Body of pancreas (tissue), 4 donors: ENCODE measurements at regions not wholly inside any gene's neighbourhood (a gene's known extent, or its start where the extent isn't known, plus 50 kb on each side); places are given as distances from the start of the nearest gene placed in this dataset.

ENCODE experiments used
- ATAC-seq: fragments of 150-250 bp; one replicate; pipeline ENCODE4 v1.9.1; 2016
- DNase-seq, 4 donors: peaks; one replicate each; pipeline ENCODE4 v3.0.0-alpha.2; 2019
- H3K27ac ChIP-seq, 4 donors: fragments of 200-600 bp; sonication (generic); 1 replicate in 3 of 4; 2 replicates in 1 of 4; pipeline versions ENCODE4 v1.5.1 to v1.6.1; 2016 to 2019; ENCODE audit warnings: mild to moderate bottlenecking in 1 of 4, mixed read lengths in 1 of 4, moderate library complexity in 1 of 4
- H3K27me3 ChIP-seq, 2 donors: fragments of 200-600 bp; sonication (generic); one replicate each; pipeline ENCODE4 v1.6.0; 2016; ENCODE audit warnings: mild to moderate bottlenecking in 1 of 2
- H3K36me3 ChIP-seq, 2 donors: fragments of 200-600 bp; sonication (generic); replicated peaks in 1 of 2; 2 replicates each; pipeline ENCODE4 v1.5.1; 2016; ENCODE audit warnings: low read depth in 2 of 2; ENCODE audit not compliant: insufficient read depth in 1 of 2
- H3K4me1 ChIP-seq: fragments of 200-600 bp; sonication (generic); one replicate; pipeline ENCODE4 v1.6.0; 2016
- H3K4me3 ChIP-seq, 2 donors: fragments of 200-600 bp; sonication (generic); 1 replicate in 1 of 2; 2 replicates in 1 of 2; pipeline ENCODE4 v1.5.1; 2016 to 2019
- H3K9me3 ChIP-seq, 3 donors: fragments of 200-600 bp; sonication (generic); 1 replicate in 2 of 3; 2 replicates in 1 of 3; pipeline ENCODE4 v1.5.1; 2016
- POLR2A ChIP-seq, 3 donors: fragments of 450-650 bp; IDR thresholded peaks; one replicate each; pipeline ENCODE4 v1.6.1; 2016; ENCODE audit warnings: antibody characterized with exemption in 3 of 3, mild to moderate bottlenecking in 2 of 3
- WGBS, 2 donors: methylation state at CpG; one replicate each; pipeline ENCODE4 v1.1.5; 2017; 5-methylcytosine and 5-hydroxymethylcytosine counted together
- intact Hi-C: fragments of 100-400 bp; cut with DNase I; formaldehyde crosslinking; loops from one replicate; pipeline ENCODE4 v1.15.1; 2023
- TF ChIP-seq, protein P1 (sequence below), 7 experiments: fragments of 450-650 bp in 4 of 7; fragments of 200-600 bp in 3 of 7; sonication (generic) in 3 of 7; IDR thresholded peaks; one replicate each; pipeline ENCODE4 v1.5.1; 2016 to 2019; ENCODE audit warnings: antibody characterized with exemption in 7 of 7

DNA sequence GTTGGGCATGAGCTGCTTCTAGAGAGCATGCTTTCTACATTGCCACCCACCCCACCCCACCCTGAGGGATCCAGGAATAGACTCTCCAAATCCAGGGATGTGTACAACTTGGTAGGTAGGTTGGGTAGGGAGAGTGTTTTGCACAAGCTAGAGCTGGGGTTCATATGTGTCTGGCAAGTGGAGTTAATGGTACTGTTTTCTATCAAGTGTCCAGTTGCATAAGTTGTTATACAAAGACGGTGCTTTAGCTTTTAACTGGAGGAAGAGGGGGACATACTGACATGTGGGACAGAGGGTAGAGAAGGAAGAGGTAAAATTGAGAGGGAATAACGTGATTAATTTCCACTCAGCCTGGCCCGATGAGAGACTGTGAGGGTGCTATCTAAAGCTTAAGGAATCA is 51.0 kb upstream of the TNC start:
- Histone ChIP-seq H3K27ac (no peak overlapping the region), H3K4me1 (no peaks in the 10 kb centered on the region), H3K4me3 (no peak overlapping the region), H3K9me3 (no peaks in the 10 kb centered on the region), H3K27me3 (no peaks in the 10 kb centered on the region), H3K36me3 (no peaks in the 10 kb centered on the region)
- ATAC-seq (no peak), DNase-seq (no peak)
- 50 to 57% methylated on average over 3 of the region's 3 CpGs for WGBS, 2 donors
- intact Hi-C loops: no loop called here
- TF ChIP-seq, protein P1, sequence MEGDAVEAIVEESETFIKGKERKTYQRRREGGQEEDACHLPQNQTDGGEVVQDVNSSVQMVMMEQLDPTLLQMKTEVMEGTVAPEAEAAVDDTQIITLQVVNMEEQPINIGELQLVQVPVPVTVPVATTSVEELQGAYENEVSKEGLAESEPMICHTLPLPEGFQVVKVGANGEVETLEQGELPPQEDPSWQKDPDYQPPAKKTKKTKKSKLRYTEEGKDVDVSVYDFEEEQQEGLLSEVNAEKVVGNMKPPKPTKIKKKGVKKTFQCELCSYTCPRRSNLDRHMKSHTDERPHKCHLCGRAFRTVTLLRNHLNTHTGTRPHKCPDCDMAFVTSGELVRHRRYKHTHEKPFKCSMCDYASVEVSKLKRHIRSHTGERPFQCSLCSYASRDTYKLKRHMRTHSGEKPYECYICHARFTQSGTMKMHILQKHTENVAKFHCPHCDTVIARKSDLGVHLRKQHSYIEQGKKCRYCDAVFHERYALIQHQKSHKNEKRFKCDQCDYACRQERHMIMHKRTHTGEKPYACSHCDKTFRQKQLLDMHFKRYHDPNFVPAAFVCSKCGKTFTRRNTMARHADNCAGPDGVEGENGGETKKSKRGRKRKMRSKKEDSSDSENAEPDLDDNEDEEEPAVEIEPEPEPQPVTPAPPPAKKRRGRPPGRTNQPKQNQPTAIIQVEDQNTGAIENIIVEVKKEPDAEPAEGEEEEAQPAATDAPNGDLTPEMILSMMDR (IDR thresholded peaks at IDR 0.05): no peak
- TF ChIP-seq POLR2A (IDR thresholded peaks at IDR 0.05): no peak

GRCh38 chr9:115170358-115171073 is 52.6 kb upstream of the TNC start:
- ATAC-seq: no peak
- WGBS, 2 donors: 62 to 76% methylated on average over 5 of the region's 5 CpGs

GRCh38 chr9:115171921-115172388 is 54.0 kb upstream of the TNC start:
- WGBS, 2 donors: 57 to 68% methylated on average over 3 of the region's 3 CpGs
- ATAC-seq (no peak), DNase-seq (no peak)
- no peaks in the 10 kb centered on the region for H3K9me3 ChIP-seq
- H3K4me1 ChIP-seq: no peaks in the 10 kb centered on the region
- no peaks in the 10 kb centered on the region for H3K36me3 ChIP-seq
- no peaks in the 10 kb centered on the region for H3K27me3 ChIP-seq
- H3K4me3 ChIP-seq: no peak overlapping the region
- H3K27ac ChIP-seq: no peak overlapping the region
- TF ChIP-seq, protein P1 (IDR thresholded peaks at IDR 0.05): no peak
- intact Hi-C loops: no loop called here

More at GRCh38 chr9:115170358-115171073, 52.6 kb upstream of the TNC start:
- no peak for DNase-seq
- Histone ChIP-seq H3K9me3 (no peaks in the 10 kb centered on the region), H3K4me1 (no peaks in the 10 kb centered on the region), H3K27ac (no peak overlapping the region), H3K36me3 (no peaks in the 10 kb centered on the region), H3K27me3 (no peaks in the 10 kb centered on the region), H3K4me3 (no peak overlapping the region)
- TF ChIP-seq POLR2A (IDR thresholded peaks at IDR 0.05): no peak
- TF ChIP-seq, protein P1 (IDR thresholded peaks at IDR 0.05): no peak
- intact Hi-C loops: no loop called here

GRCh38 chr9:115182264-115182663 is 64.3 kb upstream of the TNC start:
- Histone ChIP-seq H3K27me3 (no peaks in the 10 kb centered on the region), H3K4me3 (no peak overlapping the region), H3K36me3 (no peaks in the 10 kb centered on the region), H3K4me1 (no peaks in the 10 kb centered on the region), H3K9me3 (no peaks in the 10 kb centered on the region), H3K27ac (no peak overlapping the region)
- TF ChIP-seq, protein P1 (IDR thresholded peaks at IDR 0.05): no peak
- TF ChIP-seq POLR2A (IDR thresholded peaks at IDR 0.05): no peak
- ATAC-seq (no peak), DNase-seq (no peak)
- intact Hi-C loops: no loop called here
- WGBS, 2 donors: 58 to 90% methylated on average over 1 of the region's 1 CpG

DNA sequence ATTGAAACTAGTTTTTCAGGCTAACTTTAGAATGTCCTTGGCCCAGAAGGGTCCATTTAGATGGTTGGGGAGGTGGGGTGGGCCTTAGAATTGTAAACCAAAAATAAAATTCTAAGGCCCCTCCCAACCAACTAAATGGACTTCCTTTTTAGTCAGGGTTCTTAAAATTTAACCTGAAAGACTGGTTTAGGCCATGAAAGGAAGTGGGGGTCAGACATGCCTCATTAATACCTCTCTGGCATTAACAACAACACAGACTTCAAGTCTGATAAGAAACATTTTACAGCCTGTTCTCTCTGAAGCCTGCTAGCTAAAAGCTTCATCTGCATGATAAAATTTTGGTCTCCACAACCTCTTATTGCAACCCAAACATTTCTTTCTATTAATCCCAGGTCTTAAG is 65.5 kb upstream of the TNC start:
- no peak for ATAC-seq
- intact Hi-C loops: no loop called here

More for the DNA sequence above, 65.5 kb upstream of the TNC start:
- Histone ChIP-seq H3K4me1 (no peaks in the 10 kb centered on the region), H3K4me3 (no peak overlapping the region), H3K27me3 (no peaks in the 10 kb centered on the region), H3K36me3 (no peaks in the 10 kb centered on the region), H3K27ac (no peak overlapping the region), H3K9me3 (no peaks in the 10 kb centered on the region)
- TF ChIP-seq POLR2A (IDR thresholded peaks at IDR 0.05): no peak
- TF ChIP-seq, protein P1 (IDR thresholded peaks at IDR 0.05): no peak
- no peak for DNase-seq
